ENCODE measurements at regions not wholly inside any gene's neighbourhood (a gene's known extent, or its start where the extent isn't known, plus 50 kb on each side); places are given as distances from the start of the nearest gene placed in this dataset.

DNA sequence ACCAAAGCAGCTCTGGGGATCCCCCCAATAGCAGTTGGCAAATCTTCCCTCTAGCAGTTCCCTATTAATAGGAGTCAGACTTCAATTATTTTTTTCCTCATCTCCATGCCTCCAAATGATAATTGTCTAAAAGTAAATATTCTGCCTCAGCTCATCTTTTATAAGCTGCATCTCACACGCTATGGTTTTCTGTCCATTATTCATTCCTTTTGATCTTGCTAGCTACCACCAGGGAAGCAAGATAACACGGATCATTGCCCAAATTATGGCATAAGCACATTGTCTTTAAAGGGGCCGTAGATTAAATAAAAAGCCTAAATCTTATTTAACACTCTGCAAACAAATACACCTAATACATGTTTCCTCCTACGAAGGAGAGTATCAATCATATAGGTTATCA is 670.8 kb upstream of the FLRT2 start:
- H3K4me1 ChIP-seq (ENCODE audit: insufficient read depth, low read length, severe bottlenecking): no peaks in the 10 kb centered on the region
- no peaks in the 10 kb centered on the region for H4K20me1 ChIP-seq (ENCODE audit: insufficient read depth, low read length)
- H2AFZ ChIP-seq (ENCODE audit: low read length): no peak overlapping the region
- no peak overlapping the region for H3K4me2 ChIP-seq (ENCODE audit: low read length)
- H3K79me2 ChIP-seq (ENCODE audit: insufficient read depth, low read length): no peaks in the 10 kb centered on the region
- H3K4me3 ChIP-seq (ENCODE audit: low read depth, low read length, poor library complexity, severe bottlenecking): no peak overlapping the region
- no peaks in the 10 kb centered on the region for H3K9me3 ChIP-seq (ENCODE audit: low read length)
- H3F3A ChIP-seq (ENCODE audit: insufficient read depth, low read length): no peaks in the 10 kb centered on the region
- H3K27ac ChIP-seq (ENCODE audit: low read depth, low read length, poor library complexity, severe bottlenecking): no peak overlapping the region
- H3K9ac ChIP-seq (ENCODE audit: low read length): no peak overlapping the region
- H3K36me3 ChIP-seq (ENCODE audit: insufficient read depth, low read length): no peaks in the 10 kb centered on the region
- H3K27me3 ChIP-seq (ENCODE audit: insufficient read depth, low read length): no peaks in the 10 kb centered on the region
- H3K9me2 ChIP-seq (ENCODE audit: low read depth, low read length): no peaks in the 10 kb centered on the region
- no peak for TF ChIP-seq EZH2 (IDR thresholded peaks at IDR 0.05; ENCODE audit: borderline replicate concordance, low read length)
- no peak for TF ChIP-seq CTCF (IDR thresholded peaks at IDR 0.05; ENCODE audit: low read length)

GRCh38 chr14:84864548-84865271 is 665.2 kb upstream of the FLRT2 start:
- H3K9me2 ChIP-seq (ENCODE audit: low read depth, low read length): no peaks in the 10 kb centered on the region
- no peaks in the 10 kb centered on the region for H3F3A ChIP-seq (ENCODE audit: insufficient read depth, low read length)
- H3K36me3 ChIP-seq (ENCODE audit: insufficient read depth, low read length): no peaks in the 10 kb centered on the region
- no peaks in the 10 kb centered on the region for H3K79me2 ChIP-seq (ENCODE audit: insufficient read depth, low read length)
- no peak for TF ChIP-seq CTCF (IDR thresholded peaks at IDR 0.05; ENCODE audit: low read length)
- no peak for TF ChIP-seq EZH2 (IDR thresholded peaks at IDR 0.05; ENCODE audit: borderline replicate concordance, low read length)
- H3K4me3 ChIP-seq (ENCODE audit: low read depth, low read length, poor library complexity, severe bottlenecking): no peak overlapping the region
- no peaks in the 10 kb centered on the region for H3K9me3 ChIP-seq (ENCODE audit: low read length)
- H3K27ac ChIP-seq (ENCODE audit: low read depth, low read length, poor library complexity, severe bottlenecking): no peak overlapping the region
- no peak overlapping the region for H2AFZ ChIP-seq (ENCODE audit: low read length)
- no peaks in the 10 kb centered on the region for H4K20me1 ChIP-seq (ENCODE audit: insufficient read depth, low read length)
- no peak overlapping the region for H3K9ac ChIP-seq (ENCODE audit: low read length)
- no peaks in the 10 kb centered on the region for H3K27me3 ChIP-seq (ENCODE audit: insufficient read depth, low read length)
- no peak overlapping the region for H3K4me2 ChIP-seq (ENCODE audit: low read length)
- H3K4me1 ChIP-seq (ENCODE audit: insufficient read depth, low read length, severe bottlenecking): no peaks in the 10 kb centered on the region

DNA sequence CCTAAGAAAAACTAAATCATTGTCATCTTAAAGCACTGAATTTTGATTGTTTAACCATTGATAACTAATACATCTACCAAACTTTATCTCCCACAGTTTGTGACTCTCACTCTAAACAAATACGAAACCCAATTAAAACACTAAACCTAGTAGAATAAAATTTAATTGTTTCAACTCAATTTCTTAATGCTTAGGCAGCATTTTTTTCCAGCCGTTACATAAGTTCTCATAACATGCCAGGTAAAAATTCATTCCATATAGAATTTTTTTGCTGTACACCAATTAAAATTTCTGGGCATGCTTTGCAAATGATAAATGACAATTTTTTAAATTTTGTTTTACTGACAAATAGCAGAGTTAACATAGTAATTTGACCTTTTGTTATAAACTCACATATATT is 658.2 kb upstream of the FLRT2 start:
- no peaks in the 10 kb centered on the region for H3K79me2 ChIP-seq (ENCODE audit: insufficient read depth, low read length)
- no peaks in the 10 kb centered on the region for H3F3A ChIP-seq (ENCODE audit: insufficient read depth, low read length)
- no peak overlapping the region for H2AFZ ChIP-seq (ENCODE audit: low read length)
- no peaks in the 10 kb centered on the region for H3K36me3 ChIP-seq (ENCODE audit: insufficient read depth, low read length)
- no peak overlapping the region for H3K9ac ChIP-seq (ENCODE audit: low read length)
- TF ChIP-seq EZH2 (IDR thresholded peaks at IDR 0.05; ENCODE audit: borderline replicate concordance, low read length) (no peak), CTCF (IDR thresholded peaks at IDR 0.05; ENCODE audit: low read length) (no peak)
- H4K20me1 ChIP-seq (ENCODE audit: insufficient read depth, low read length): no peaks in the 10 kb centered on the region
- H3K4me2 ChIP-seq (ENCODE audit: low read length): no peak overlapping the region
- H3K27ac ChIP-seq (ENCODE audit: low read depth, low read length, poor library complexity, severe bottlenecking): no peak overlapping the region
- no peaks in the 10 kb centered on the region for H3K9me2 ChIP-seq (ENCODE audit: low read depth, low read length)
- H3K27me3 ChIP-seq (ENCODE audit: insufficient read depth, low read length): no peaks in the 10 kb centered on the region
- no peaks in the 10 kb centered on the region for H3K4me1 ChIP-seq (ENCODE audit: insufficient read depth, low read length, severe bottlenecking)
- no peak overlapping the region for H3K4me3 ChIP-seq (ENCODE audit: low read depth, low read length, poor library complexity, severe bottlenecking)
- H3K9me3 ChIP-seq (ENCODE audit: low read length): no peaks in the 10 kb centered on the region
